Liver (tissue), 8 donors: ENCODE measurements at regions not wholly inside any gene's neighbourhood (a gene's known extent, or its start where the extent isn't known, plus 50 kb on each side); places are given as distances from the start of the nearest gene placed in this dataset.

Experiments
- DNase-seq: peaks from one replicate; pipeline ENCODE4 v3.0.0-alpha.2; 2017; ENCODE audit warnings: low spot score
- H3K27ac ChIP-seq, 2 donors: one replicate each; pipeline ENCODE4 v1.7.0; 2013; ENCODE audit warnings: inconsistent platforms in 2 of 2, low read length in 2 of 2, control low read depth in 1 of 2, low read depth in 1 of 2, mild to moderate bottlenecking in 1 of 2
- H3K27me3 ChIP-seq, 4 donors: one replicate each; pipeline versions ENCODE4 v1.6.1 to v1.7.0; 2013; ENCODE audit warnings: low read length in 3 of 4, inconsistent platforms in 1 of 4, mild to moderate bottlenecking in 1 of 4, moderate library complexity in 1 of 4; ENCODE audit not compliant: control insufficient read depth in 4 of 4, insufficient read depth in 4 of 4
- H3K36me3 ChIP-seq, 4 donors: one replicate each; pipeline versions ENCODE4 v1.6.1 to v1.7.0; 2013; ENCODE audit warnings: low read length in 3 of 4, mild to moderate bottlenecking in 3 of 4, low read depth in 1 of 4, moderate library complexity in 1 of 4; ENCODE audit not compliant: control insufficient read depth in 4 of 4, insufficient read depth in 3 of 4
- H3K4me1 ChIP-seq, 4 donors: one replicate each; pipeline versions ENCODE4 v1.6.1 to v1.7.0; 2013; ENCODE audit warnings: low read length in 3 of 4, mild to moderate bottlenecking in 3 of 4, moderate library complexity in 1 of 4; ENCODE audit not compliant: control insufficient read depth in 4 of 4, insufficient read depth in 4 of 4
- H3K4me3 ChIP-seq, 3 donors: one replicate each; pipeline versions ENCODE4 v1.6.1 to v1.7.0; 2013; ENCODE audit warnings: low read length in 3 of 3, control low read depth in 1 of 3, low read depth in 1 of 3, mild to moderate bottlenecking in 1 of 3
- H3K9ac ChIP-seq, 2 donors: one replicate each; pipeline ENCODE4 v1.7.0; 2013; ENCODE audit warnings: low read length in 2 of 2, mild to moderate bottlenecking in 2 of 2, moderate library complexity in 2 of 2, control low read depth in 1 of 2, low read depth in 1 of 2
- H3K9me3 ChIP-seq, 4 donors: one replicate each; pipeline versions ENCODE4 v1.6.1 to v1.7.0; 2013; ENCODE audit warnings: low read length in 3 of 4; ENCODE audit not compliant: control insufficient read depth in 4 of 4
- ATF3 ChIP-seq: IDR thresholded peaks from 2 replicates; pipeline ENCODE4 v1.6.1; 2016; ENCODE audit warnings: antibody characterized with exemption
- CTCF ChIP-seq: fragments of 150-350 bp; IDR thresholded peaks from 2 replicates; pipeline ENCODE4 v1.5.1; 2017; ENCODE audit warnings: improper control_type of control experiment, low read depth, low read length; ENCODE audit not compliant: missing input control
- EGR1 ChIP-seq, 2 donors: IDR thresholded peaks; 2 replicates each; pipeline ENCODE4 v1.6.1; 2016 to 2018; ENCODE audit warnings: antibody characterized with exemption in 2 of 2, low read depth in 2 of 2
- FOXA1 ChIP-seq: IDR thresholded peaks from 2 replicates; pipeline ENCODE4 v1.6.1; 2016; ENCODE audit warnings: antibody characterized with exemption
- FOXA2 ChIP-seq: IDR thresholded peaks from 2 replicates; pipeline ENCODE4 v1.6.1; 2016; ENCODE audit warnings: antibody characterized with exemption
- GABPA ChIP-seq, 2 donors: IDR thresholded peaks in 1 of 2; conservative IDR thresholded peaks in 1 of 2; 2 replicates each; pipeline ENCODE4 v1.6.1; 2016; ENCODE audit warnings: antibody characterized with exemption in 2 of 2, mild to moderate bottlenecking in 1 of 2, moderate library complexity in 1 of 2
- HNF4A ChIP-seq, 2 donors: conservative IDR thresholded peaks; 2 replicates each; pipeline ENCODE4 v1.6.1; 2016; ENCODE audit warnings: antibody characterized with exemption in 2 of 2, mild to moderate bottlenecking in 2 of 2
- HNF4G ChIP-seq: IDR thresholded peaks from 2 replicates; pipeline ENCODE4 v1.6.1; 2016; ENCODE audit warnings: antibody characterized with exemption
- JUND ChIP-seq, 2 donors: IDR thresholded peaks; 2 replicates each; pipeline ENCODE4 v1.6.1; 2016; ENCODE audit warnings: antibody characterized with exemption in 2 of 2
- NR2F2 ChIP-seq: IDR thresholded peaks from 2 replicates; pipeline ENCODE4 v1.6.1; 2016; ENCODE audit warnings: antibody characterized with exemption
- RAD21 ChIP-seq, 2 donors: IDR thresholded peaks; 2 replicates each; pipeline ENCODE4 v1.6.1; 2016; ENCODE audit warnings: antibody characterized with exemption in 2 of 2, mild to moderate bottlenecking in 2 of 2
- REST ChIP-seq: IDR thresholded peaks from 2 replicates; pipeline ENCODE4 v1.6.1; 2016; ENCODE audit warnings: antibody characterized with exemption, mild to moderate bottlenecking
- RXRA ChIP-seq, 2 donors: IDR thresholded peaks; 2 replicates each; pipeline ENCODE4 v1.6.1; 2017 to 2018; ENCODE audit warnings: antibody characterized with exemption in 2 of 2, mild to moderate bottlenecking in 1 of 2
- SP1 ChIP-seq: IDR thresholded peaks from 2 replicates; pipeline ENCODE4 v1.6.1; 2018; ENCODE audit warnings: antibody characterized with exemption, mild to moderate bottlenecking
- TAF1 ChIP-seq: conservative IDR thresholded peaks from 2 replicates; pipeline ENCODE4 v1.6.1; 2016; ENCODE audit warnings: antibody characterized with exemption, mild to moderate bottlenecking
- YY1 ChIP-seq: IDR thresholded peaks from 2 replicates; pipeline ENCODE4 v1.6.1; 2016; ENCODE audit warnings: antibody characterized with exemption, mild to moderate bottlenecking
- WGBS: extraction: QIAGEN DNeasy Blood & Tissue Kit; methylation state at CpG from one replicate; pipeline ENCODE4 v1.1.7; 2013; 5-methylcytosine and 5-hydroxymethylcytosine counted together
- TF ChIP-seq, protein P1 (sequence below): IDR thresholded peaks from 2 replicates; pipeline ENCODE4 v1.6.1; 2016; ENCODE audit warnings: antibody characterized with exemption
- TF ChIP-seq, protein P2 (sequence below): IDR thresholded peaks from 2 replicates; pipeline ENCODE4 v1.6.1; 2016; ENCODE audit warnings: antibody characterized with exemption
- donor health status: healthy.
- donor health status: healthy.
- donor health status: healthy.
- donor health status: healthy.
- donor health status: healthy.

GRCh38 chr6:139556532-139556931 lies 182.1 kb upstream of the CITED2 start:
- no peak overlapping the region for H3K27ac ChIP-seq

GRCh38 chr6:139553916-139554315 lies 179.5 kb upstream of the CITED2 start:
- no peak for TF ChIP-seq RXRA (IDR thresholded peaks at IDR 0.05)
- TF ChIP-seq, protein P1, sequence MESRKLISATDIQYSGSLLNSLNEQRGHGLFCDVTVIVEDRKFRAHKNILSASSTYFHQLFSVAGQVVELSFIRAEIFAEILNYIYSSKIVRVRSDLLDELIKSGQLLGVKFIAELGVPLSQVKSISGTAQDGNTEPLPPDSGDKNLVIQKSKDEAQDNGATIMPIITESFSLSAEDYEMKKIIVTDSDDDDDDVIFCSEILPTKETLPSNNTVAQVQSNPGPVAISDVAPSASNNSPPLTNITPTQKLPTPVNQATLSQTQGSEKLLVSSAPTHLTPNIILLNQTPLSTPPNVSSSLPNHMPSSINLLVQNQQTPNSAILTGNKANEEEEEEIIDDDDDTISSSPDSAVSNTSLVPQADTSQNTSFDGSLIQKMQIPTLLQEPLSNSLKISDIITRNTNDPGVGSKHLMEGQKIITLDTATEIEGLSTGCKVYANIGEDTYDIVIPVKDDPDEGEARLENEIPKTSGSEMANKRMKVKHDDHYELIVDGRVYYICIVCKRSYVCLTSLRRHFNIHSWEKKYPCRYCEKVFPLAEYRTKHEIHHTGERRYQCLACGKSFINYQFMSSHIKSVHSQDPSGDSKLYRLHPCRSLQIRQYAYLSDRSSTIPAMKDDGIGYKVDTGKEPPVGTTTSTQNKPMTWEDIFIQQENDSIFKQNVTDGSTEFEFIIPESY: no peak
- no peak for TF ChIP-seq ATF3
- TF ChIP-seq CTCF: no peak
- TF ChIP-seq JUND (IDR thresholded peaks at IDR 0.05): no peak
- no peak for TF ChIP-seq YY1
- no peak for TF ChIP-seq GABPA (IDR thresholded peaks at IDR 0.05 in 1 of 2, conservative IDR thresholded peaks at IDR 0.05 in 1 of 2)
- no peak for TF ChIP-seq SP1
- TF ChIP-seq RAD21 (IDR thresholded peaks at IDR 0.05): no peak
- no peak for TF ChIP-seq TAF1
- TF ChIP-seq, protein P2, sequence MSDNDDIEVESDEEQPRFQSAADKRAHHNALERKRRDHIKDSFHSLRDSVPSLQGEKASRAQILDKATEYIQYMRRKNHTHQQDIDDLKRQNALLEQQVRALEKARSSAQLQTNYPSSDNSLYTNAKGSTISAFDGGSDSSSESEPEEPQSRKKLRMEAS: no peak
- TF ChIP-seq REST: no peak
- no peak for TF ChIP-seq HNF4G
- no peak for TF ChIP-seq EGR1 (IDR thresholded peaks at IDR 0.05; ENCODE audit: low read depth in 2 of 2)
- no peak for TF ChIP-seq FOXA1
- TF ChIP-seq NR2F2: no peak
- TF ChIP-seq FOXA2: no peak
- no peak for TF ChIP-seq HNF4A (conservative IDR thresholded peaks at IDR 0.05)

More at GRCh38 chr6:139556532-139556931, 182.1 kb upstream of the CITED2 start:
- Histone ChIP-seq H3K36me3 (no peaks in the 10 kb centered on the region), H3K4me1 (no peaks in the 10 kb centered on the region), H3K27me3 (no peaks in the 10 kb centered on the region), H3K4me3 (no peak overlapping the region), H3K9ac (no peak overlapping the region), H3K9me3 (no peaks in the 10 kb centered on the region)
- DNase-seq: no peak
- TF ChIP-seq ATF3 (no peak), FOXA2 (no peak), YY1 (no peak), GABPA (IDR thresholded peaks at IDR 0.05 in 1 of 2, conservative IDR thresholded peaks at IDR 0.05 in 1 of 2) (no peak), JUND (IDR thresholded peaks at IDR 0.05) (no peak), HNF4G (no peak), FOXA1 (no peak)

More at GRCh38 chr6:139553916-139554315, 179.5 kb upstream of the CITED2 start:
- WGBS: 85% methylated on average over 7 of the region's 7 CpGs
- no peaks in the 10 kb centered on the region for H3K36me3 ChIP-seq
- no peak overlapping the region for H3K9ac ChIP-seq
- no peaks in the 10 kb centered on the region for H3K4me1 ChIP-seq
- DNase-seq: no peak
- H3K27ac ChIP-seq: no peak overlapping the region
- H3K27me3 ChIP-seq: no peaks in the 10 kb centered on the region
- H3K4me3 ChIP-seq: no peak overlapping the region
- H3K9me3 ChIP-seq: no peaks in the 10 kb centered on the region
